ENCODE measurements at regions not wholly inside any gene's neighbourhood (a gene's known extent, or its start where the extent isn't known, plus 50 kb on each side); places are given as distances from the start of the nearest gene placed in this dataset.

DNA sequence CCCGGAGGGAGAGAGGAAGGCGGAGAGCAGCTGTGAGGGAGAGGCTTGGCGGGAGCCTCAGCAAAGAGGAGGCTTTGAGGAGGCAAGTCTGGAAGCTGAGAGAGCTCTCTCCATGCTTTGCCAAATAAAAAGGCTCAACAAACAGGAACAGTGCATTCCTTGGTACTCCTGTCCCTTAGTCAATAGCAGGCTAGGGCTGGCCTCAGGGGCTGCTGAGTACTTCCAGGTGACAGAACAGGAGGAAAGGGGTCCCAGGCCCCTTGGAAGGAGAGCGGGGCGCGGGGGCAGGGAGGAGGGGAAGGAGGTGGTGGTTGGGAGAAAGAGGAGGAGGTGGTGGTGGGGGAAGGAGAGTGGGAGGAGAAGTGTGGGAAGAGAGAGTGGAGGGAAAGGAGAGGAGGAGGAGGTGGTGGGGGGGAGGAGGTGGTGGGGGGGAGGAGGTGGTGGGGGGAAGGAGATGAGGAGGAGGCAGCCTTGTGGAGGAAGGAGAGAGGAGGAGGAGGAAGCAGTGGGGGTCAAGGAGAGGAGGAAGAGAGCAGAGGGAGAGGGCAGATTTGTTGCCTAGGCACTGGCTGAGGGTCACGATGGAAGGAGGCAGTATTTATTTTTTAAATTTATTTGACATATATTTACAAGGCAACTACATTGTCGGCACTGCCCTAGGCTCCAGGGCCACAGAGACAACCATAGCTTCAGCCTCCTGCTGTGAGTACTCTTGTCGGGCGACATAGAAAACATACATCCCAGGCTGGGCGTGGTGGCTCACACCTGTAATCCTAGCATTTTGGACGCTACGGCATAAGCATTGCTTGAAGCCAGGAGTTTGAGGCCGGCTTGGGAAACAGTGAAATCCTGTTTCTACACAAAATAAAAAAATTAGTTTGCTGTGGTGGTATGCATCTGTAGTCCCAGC lies 74.2 kb upstream of the ZBED5 start:
- WGBS, 4 donors: 43 to 49% (median 46%) methylated on average over 14 of the region's 14 CpGs
- H3K27ac ChIP-seq: peak overlapping the region; percentile 80 to 97 (median 86)

DNA sequence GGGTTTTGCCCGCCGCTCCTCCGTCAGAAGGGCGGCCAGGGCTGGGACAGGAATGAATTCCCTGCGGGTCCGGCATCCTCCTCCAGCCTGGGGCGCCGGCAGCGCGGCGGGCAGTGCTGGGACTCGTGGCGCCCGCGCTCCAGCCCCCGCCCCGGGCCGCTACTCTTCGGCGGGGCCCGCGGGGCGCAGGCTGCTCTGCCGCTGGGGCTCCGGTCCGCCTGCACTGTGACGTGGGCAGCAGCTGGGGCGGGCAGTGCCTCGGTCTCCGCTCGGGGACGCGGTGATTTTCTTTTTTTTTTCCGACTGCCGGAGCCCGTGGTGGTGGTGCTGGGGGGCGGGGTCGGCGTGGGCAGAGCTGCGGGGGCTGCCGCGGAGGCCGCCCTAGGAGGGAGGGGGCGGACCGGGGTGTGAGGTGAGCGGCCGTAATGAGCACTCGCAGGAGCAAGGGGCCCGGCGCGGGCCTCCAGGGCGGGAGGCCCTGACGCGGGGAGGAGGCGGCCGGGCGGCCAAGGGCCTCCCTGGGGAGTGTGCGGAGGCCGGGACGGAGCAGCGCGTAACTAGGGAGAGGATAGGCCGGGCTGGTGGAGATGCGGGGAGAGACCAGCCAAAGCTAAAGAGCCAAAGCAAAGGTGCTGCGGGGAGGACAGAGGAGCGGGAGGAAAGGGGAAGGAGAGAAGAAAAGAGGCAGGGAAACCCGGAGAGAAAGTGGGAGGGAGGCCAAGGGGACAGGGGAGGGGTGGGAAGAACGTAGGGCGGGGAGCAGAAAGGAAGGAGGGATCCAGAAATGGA lies 73.3 kb upstream of the ZBED5 start:
- Histone ChIP-seq H3K4me1 (peaks cover 0 to 32% (median 11%) of the 10 kb centered on the region in 12 donors), H3K27me3 (peaks cover 0 to 12% (median 0%) of the 10 kb centered on the region in 9 donors), H3K9me3 (no peaks in the 10 kb centered on the region), H3K4me3 (peak overlapping the region; percentile 47 to 89 (median 74)), H3K27ac (peak overlapping the region; percentile 80 to 97 (median 86)), H3K36me3 (no peaks in the 10 kb centered on the region)
- TF ChIP-seq, protein P1, sequence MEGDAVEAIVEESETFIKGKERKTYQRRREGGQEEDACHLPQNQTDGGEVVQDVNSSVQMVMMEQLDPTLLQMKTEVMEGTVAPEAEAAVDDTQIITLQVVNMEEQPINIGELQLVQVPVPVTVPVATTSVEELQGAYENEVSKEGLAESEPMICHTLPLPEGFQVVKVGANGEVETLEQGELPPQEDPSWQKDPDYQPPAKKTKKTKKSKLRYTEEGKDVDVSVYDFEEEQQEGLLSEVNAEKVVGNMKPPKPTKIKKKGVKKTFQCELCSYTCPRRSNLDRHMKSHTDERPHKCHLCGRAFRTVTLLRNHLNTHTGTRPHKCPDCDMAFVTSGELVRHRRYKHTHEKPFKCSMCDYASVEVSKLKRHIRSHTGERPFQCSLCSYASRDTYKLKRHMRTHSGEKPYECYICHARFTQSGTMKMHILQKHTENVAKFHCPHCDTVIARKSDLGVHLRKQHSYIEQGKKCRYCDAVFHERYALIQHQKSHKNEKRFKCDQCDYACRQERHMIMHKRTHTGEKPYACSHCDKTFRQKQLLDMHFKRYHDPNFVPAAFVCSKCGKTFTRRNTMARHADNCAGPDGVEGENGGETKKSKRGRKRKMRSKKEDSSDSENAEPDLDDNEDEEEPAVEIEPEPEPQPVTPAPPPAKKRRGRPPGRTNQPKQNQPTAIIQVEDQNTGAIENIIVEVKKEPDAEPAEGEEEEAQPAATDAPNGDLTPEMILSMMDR (IDR thresholded peaks at IDR 0.05): no peak
- peak in 1 of 2 donors; percentile 28 for TF ChIP-seq POLR2A (IDR thresholded peaks at IDR 0.05)
- ATAC-seq: peak; percentile 32 to 83 (median 79)
- intact Hi-C loops (cut with DNase I): loop anchor here in 9 of 10 donors (1.0 to 10.0 kb wide), 11 partner anchors 72 to 861 kb away; partner anchors contain the start of genes EIF4G2 (in 5 of the 9) and ZBED5 (in 3 of the 9)
- DNase-seq: peak; percentile 76 to 85 (median 80)
- 0 to 1% (median 0%) methylated on average over 46 to 69 of the region's 69 CpGs for WGBS, 4 donors

More for the DNA sequence above, 74.2 kb upstream of the ZBED5 start:
- H3K36me3 ChIP-seq: no peaks in the 10 kb centered on the region
- ATAC-seq (peak; percentile 30 to 74 (median 70)), DNase-seq (peak in 1 of 5 donors; percentile 15)
- peaks cover 0 to 28% (median 11%) of the 10 kb centered on the region in 12 donors for H3K4me1 ChIP-seq
- peaks cover 0 to 12% (median 0%) of the 10 kb centered on the region in 9 donors for H3K27me3 ChIP-seq
- H3K9me3 ChIP-seq: no peaks in the 10 kb centered on the region
- H3K4me3 ChIP-seq: peak overlapping the region; percentile 47 to 89 (median 74)
- no peak for TF ChIP-seq POLR2A (IDR thresholded peaks at IDR 0.05)
- TF ChIP-seq, protein P1 (IDR thresholded peaks at IDR 0.05): no peak
- intact Hi-C loops (cut with DNase I): loop anchor here (1.0 to 10.0 kb wide), 16 partner anchors 73 to 860 kb away; partner anchors contain the start of genes EIF4G2 (in 5 of the 10) and ZBED5 (in 3 of the 10)

DNA sequence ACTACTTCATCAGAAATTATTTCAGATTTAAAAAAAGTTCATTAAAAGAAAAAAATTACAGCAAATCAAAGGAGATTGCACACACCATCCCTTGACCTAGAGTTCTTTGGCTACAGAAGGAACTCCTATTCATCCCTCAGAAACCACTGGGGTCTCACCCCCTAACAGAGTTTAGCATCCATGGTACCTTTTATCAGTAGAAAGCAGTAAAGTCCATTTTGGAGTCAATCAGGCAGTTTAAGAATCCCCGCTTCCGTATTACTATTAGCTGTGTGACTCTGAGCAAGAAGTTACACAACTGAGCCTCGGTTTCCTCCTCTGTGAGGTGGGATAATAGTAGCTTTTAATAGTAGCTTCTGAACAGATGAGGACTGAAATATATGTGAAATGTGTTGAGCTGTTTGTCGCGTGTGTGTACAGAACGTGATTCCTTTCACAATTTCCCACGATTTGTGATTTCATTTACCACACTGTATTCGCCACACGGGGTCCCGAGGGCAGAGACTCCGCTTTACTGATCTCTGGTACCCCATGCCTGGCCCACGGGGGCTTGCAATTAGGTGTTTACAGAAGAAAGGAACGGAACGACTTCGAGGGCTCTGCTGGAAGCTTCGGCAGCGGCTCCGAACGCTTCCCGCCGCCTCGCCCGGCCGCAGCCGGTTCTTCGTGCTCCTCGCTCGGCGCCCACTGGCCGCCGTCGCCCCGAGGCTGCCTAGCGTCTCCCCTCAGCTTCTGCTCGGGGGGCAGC lies 72.5 kb upstream of the ZBED5 start:
- H3K36me3 ChIP-seq: no peaks in the 10 kb centered on the region
- peaks cover 0 to 12% (median 0%) of the 10 kb centered on the region in 9 donors for H3K27me3 ChIP-seq
- WGBS, 4 donors: 9 to 30% (median 9%) methylated on average over 12 to 35 of the region's 35 CpGs
- H3K4me3 ChIP-seq: peak overlapping the region; percentile 47 to 89 (median 74)
- H3K4me1 ChIP-seq: peaks cover 0 to 32% (median 11%) of the 10 kb centered on the region in 12 donors
- no peak for TF ChIP-seq POLR2A (IDR thresholded peaks at IDR 0.05)
- TF ChIP-seq, protein P1 (IDR thresholded peaks at IDR 0.05): peak in 1 of 12 donors; percentile 5
- peak in 1 of 5 donors; percentile 34 for DNase-seq
- intact Hi-C loops (cut with DNase I): loop anchor here in 9 of 10 donors (2.0 to 10.0 kb wide), 9 partner anchors 72 to 862 kb away; partner anchors contain the start of genes EIF4G2 (in 5 of the 9) and ZBED5 (in 3 of the 9)
- peak overlapping the region; percentile 80 to 97 (median 86) for H3K27ac ChIP-seq
- ATAC-seq: peak in 1 of 4 donors; percentile 10
- H3K9me3 ChIP-seq: no peaks in the 10 kb centered on the region
